ENCODE measurements at regions not wholly inside any gene's neighbourhood (a gene's known extent, or its start where the extent isn't known, plus 50 kb on each side); places are given as distances from the start of the nearest gene placed in this dataset.

DNA sequence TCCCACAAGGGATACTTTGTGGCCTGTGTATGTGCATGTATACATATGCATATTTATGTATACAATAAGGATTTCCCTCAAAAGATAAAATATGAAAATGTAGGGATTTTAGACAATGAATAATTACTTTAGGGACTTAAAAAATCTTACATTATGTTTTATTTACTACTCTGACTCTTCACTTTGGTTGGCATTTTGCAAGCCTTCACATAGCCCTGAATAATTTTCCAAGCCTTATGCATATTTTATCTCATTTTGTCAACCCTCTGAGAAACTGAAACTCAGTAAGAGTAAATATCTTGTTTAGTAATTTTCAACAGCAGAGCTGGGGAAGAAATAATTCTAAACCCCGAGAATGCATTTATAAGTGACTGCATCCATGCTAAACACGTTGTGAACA lies 153.0 kb upstream of the SLC24A2 start:
- Histone ChIP-seq H3K4me1 (ENCODE audit: insufficient read depth, low read length, poor library complexity, severe bottlenecking) (no peaks in the 10 kb centered on the region), H2AFZ (ENCODE audit: low read length) (no peak overlapping the region), H4K20me1 (ENCODE audit: insufficient read depth, low read length) (no peaks in the 10 kb centered on the region), H3K4me2 (ENCODE audit: low read length) (no peak overlapping the region), H3K4me3 (ENCODE audit: low read depth, low read length, poor library complexity, severe bottlenecking) (no peak overlapping the region), H3K9me2 (ENCODE audit: insufficient read depth, low read length) (no peaks in the 10 kb centered on the region), H3K9me3 (ENCODE audit: low read length) (no peaks in the 10 kb centered on the region), H3K36me3 (ENCODE audit: insufficient read depth, low read length) (no peaks in the 10 kb centered on the region), H3K79me2 (ENCODE audit: insufficient read depth, low read depth, low read length) (no peaks in the 10 kb centered on the region), H3K27ac (ENCODE audit: low read depth, low read length, poor library complexity, severe bottlenecking) (no peak overlapping the region)
- TF ChIP-seq CTCF (conservative IDR thresholded peaks at IDR 0.05; ENCODE audit: low read length) (no peak), EZH2phosphoT487 (IDR thresholded peaks at IDR 0.05; ENCODE audit: borderline replicate concordance, low read depth, low read length) (no peak)
- intact Hi-C loops (cut with micrococcal nuclease; ENCODE audit: unreplicated experiment), result no loop called here
- no peak for DNase-seq (ENCODE audit: low spot score)
- BruUV-seq (replicated peaks), result no TSS peak
- CTCF ChIA-PET (ENCODE audit: unreplicated experiment), result no interaction called here
- POLR2A ChIA-PET, result no interaction called here

GRCh38 chr9:19940811-19941535 lies 152.1 kb upstream of the SLC24A2 start:
- intact Hi-C loops (cut with micrococcal nuclease; ENCODE audit: unreplicated experiment), result no loop called here
- no peak overlapping the region for H3K27ac ChIP-seq (ENCODE audit: low read depth, low read length, poor library complexity, severe bottlenecking)
- TF ChIP-seq EZH2phosphoT487 (IDR thresholded peaks at IDR 0.05; ENCODE audit: borderline replicate concordance, low read depth, low read length) (no peak), CTCF (conservative IDR thresholded peaks at IDR 0.05; ENCODE audit: low read length) (no peak)
- ChIA-PET POLR2A (no interaction called here), CTCF (ENCODE audit: unreplicated experiment) (no interaction called here)
- H3K79me2 ChIP-seq (ENCODE audit: insufficient read depth, low read depth, low read length), result no peaks in the 10 kb centered on the region
- BruUV-seq (replicated peaks), result no TSS peak
- DNase-seq (ENCODE audit: low spot score), result no peak
- no peaks in the 10 kb centered on the region for H4K20me1 ChIP-seq (ENCODE audit: insufficient read depth, low read length)
- no peaks in the 10 kb centered on the region for H3K36me3 ChIP-seq (ENCODE audit: insufficient read depth, low read length)
- H3K4me3 ChIP-seq (ENCODE audit: low read depth, low read length, poor library complexity, severe bottlenecking), result no peak overlapping the region
- H3K9me3 ChIP-seq (ENCODE audit: low read length), result no peaks in the 10 kb centered on the region
- no peaks in the 10 kb centered on the region for H3K9me2 ChIP-seq (ENCODE audit: insufficient read depth, low read length)
- no peaks in the 10 kb centered on the region for H3K4me1 ChIP-seq (ENCODE audit: insufficient read depth, low read length, poor library complexity, severe bottlenecking)
- no peak overlapping the region for H2AFZ ChIP-seq (ENCODE audit: low read length)
- H3K4me2 ChIP-seq (ENCODE audit: low read length), result no peak overlapping the region

- ChIA-PET CTCF (ENCODE audit: unreplicated experiment) (no interaction called here), POLR2A (no interaction called here)
- no peak overlapping the region for H3K27ac ChIP-seq (ENCODE audit: low read depth, low read length, poor library complexity, severe bottlenecking)
- TF ChIP-seq CTCF (conservative IDR thresholded peaks at IDR 0.05; ENCODE audit: low read length) (no peak), EZH2phosphoT487 (IDR thresholded peaks at IDR 0.05; ENCODE audit: borderline replicate concordance, low read depth, low read length) (no peak)
- H4K20me1 ChIP-seq (ENCODE audit: insufficient read depth, low read length), result no peaks in the 10 kb centered on the region
- H3K4me3 ChIP-seq (ENCODE audit: low read depth, low read length, poor library complexity, severe bottlenecking), result no peak overlapping the region
- H3K4me1 ChIP-seq (ENCODE audit: insufficient read depth, low read length, poor library complexity, severe bottlenecking), result no peaks in the 10 kb centered on the region
- no TSS peak for BruUV-seq (replicated peaks)
- intact Hi-C loops (cut with micrococcal nuclease; ENCODE audit: unreplicated experiment), result no loop called here
- DNase-seq (ENCODE audit: low spot score), result no peak
- no peaks in the 10 kb centered on the region for H3K79me2 ChIP-seq (ENCODE audit: insufficient read depth, low read depth, low read length)
- H3K36me3 ChIP-seq (ENCODE audit: insufficient read depth, low read length), result no peaks in the 10 kb centered on the region
- H3K9me2 ChIP-seq (ENCODE audit: insufficient read depth, low read length), result no peaks in the 10 kb centered on the region
- H3K4me2 ChIP-seq (ENCODE audit: low read length), result no peak overlapping the region
- H2AFZ ChIP-seq (ENCODE audit: low read length), result no peak overlapping the region
- H3K9me3 ChIP-seq (ENCODE audit: low read length), result no peaks in the 10 kb centered on the region
These were observed 151.0 kb upstream of the SLC24A2 start for GRCh38 chr9:19939734-19940278.

All from OCI-LY7 (cell line).